K562 (cell line): ENCODE measurements at regions not wholly inside any gene's neighbourhood (a gene's known extent, or its start where the extent isn't known, plus 50 kb on each side); places are given as distances from the start of the nearest gene placed in this dataset.

Source experiments
- ATAC-seq: fragments of 200-7000 bp; cut with Tn5 transposase; 3 replicates; pipeline ENCODE4 v1.9.1; 2020; ENCODE audit warnings: moderate library complexity
- BruUV-seq: library from RNA; stranded (reverse); fragments of 400-500 nt; replicated peaks from 2 replicates; lab custom pipeline; 2021; lab: Mats Ljungman, UMichigan
- CTCF ChIA-PET: fragments of 300-600 bp; formaldehyde crosslinking; extraction: SDS; loops from one replicate; lab custom pipeline; 2021; ENCODE audit warnings: low intra/inter-chr PET ratio; lab: Yijun Ruan, JAX
- POLR2A ChIA-PET: fragments of 300-600, 350-650 bp; sonication (Branson Sonifier 250); formaldehyde crosslinking; extraction: SDS; loops from one replicate; lab custom pipeline; 2021; ENCODE audit warnings: antibody characterized with exemption, inconsistent platforms; lab: Yijun Ruan, JAX
- DNase-seq, 4 experiments: peaks; one replicate each; pipeline versions ENCODE4 v3.0.0 to v3.0.0-alpha.2; 2011 to 2018; ENCODE audit warnings: low spot score in 3 of 4, mixed read lengths in 3 of 4; ENCODE audit errors: extremely low read depth in 1 of 4
- FAIRE-seq: peaks from 2 replicates; lab custom pipeline; 2011; peaks lifted over from hg19 to GRCh38; lab: Jason Lieb, UNC
- H2AFZ ChIP-seq: 2 replicates; pipeline ENCODE4 v1.6.0; 2011; ENCODE audit warnings: low read depth, low read length, control low read depth, inconsistent platforms
- H3K27ac ChIP-seq: fragments of 200-600 bp; 3 replicates; pipeline ENCODE4 v1.8.0; 2011; ENCODE audit warnings: low read depth, mild to moderate bottlenecking, control low read depth, inconsistent platforms, low read length, moderate library complexity, mixed read lengths; ENCODE audit errors: extremely low read depth
- H3K27me3 ChIP-seq, 2 experiments: fragments of 300-600 bp in 1 of 2; 2 replicates in 1 of 2; 3 replicates in 1 of 2; pipeline versions ENCODE4 v1.6.0 to v1.8.0; 2011; ENCODE audit warnings: inconsistent platforms in 2 of 2, low read length in 2 of 2, mild to moderate bottlenecking in 1 of 2, mixed read lengths in 1 of 2, moderate library complexity in 1 of 2; ENCODE audit not compliant: control insufficient read depth in 2 of 2, insufficient read depth in 2 of 2
- H3K36me3 ChIP-seq: fragments of 300-600 bp; 3 replicates; pipeline ENCODE4 v1.8.0; 2011; ENCODE audit warnings: mild to moderate bottlenecking, low read length, inconsistent platforms; ENCODE audit not compliant: control insufficient read depth, insufficient read depth
- H3K4me1 ChIP-seq, 2 experiments: fragments of 200-600 bp in 1 of 2; replicated peaks in 1 of 2; 2 replicates in 1 of 2; 3 replicates in 1 of 2; pipeline versions ENCODE4 v1.5.1 to v1.8.0; 2011; ENCODE audit warnings: inconsistent platforms in 2 of 2, low read length in 2 of 2, mild to moderate bottlenecking in 1 of 2, mixed read lengths in 1 of 2, moderate library complexity in 1 of 2; ENCODE audit not compliant: control insufficient read depth in 2 of 2, insufficient read depth in 2 of 2
- H3K4me2 ChIP-seq: 2 replicates; pipeline ENCODE4 v1.6.1; 2011; ENCODE audit warnings: low read length, control low read depth, inconsistent platforms, mixed read lengths; ENCODE audit not compliant: insufficient read depth
- H3K4me3 ChIP-seq: fragments of 200-600 bp; sonication (generic), shearing (Covaris generic); 2 replicates; pipeline ENCODE4 v1.5.1; 2016; ENCODE audit warnings: control low read depth, inconsistent platforms
- H3K79me2 ChIP-seq: fragments of 200-600 bp; 3 replicates; pipeline ENCODE4 v1.8.0; 2011; ENCODE audit warnings: low read length, inconsistent platforms; ENCODE audit not compliant: control insufficient read depth, insufficient read depth
- H3K9ac ChIP-seq, 2 experiments: 2 replicates each; pipeline versions ENCODE4 v1.6.0 to v1.6.1; 2011; ENCODE audit warnings: low read depth in 2 of 2, low read length in 2 of 2, control low read depth in 1 of 2, inconsistent platforms in 1 of 2, mild to moderate bottlenecking in 1 of 2, mixed read lengths in 1 of 2; ENCODE audit not compliant: insufficient read depth in 1 of 2
- H3K9me1 ChIP-seq: one replicate; pipeline ENCODE4 v1.6.0; 2011; ENCODE audit warnings: inconsistent platforms, mild to moderate bottlenecking, low read length, moderate library complexity; ENCODE audit not compliant: control insufficient read depth, insufficient read depth
- H3K9me3 ChIP-seq: replicated peaks from 2 replicates; pipeline ENCODE4 v1.5.1; 2011; ENCODE audit warnings: low read depth, low read length, inconsistent platforms; ENCODE audit not compliant: control insufficient read depth, insufficient read depth
- H4K20me1 ChIP-seq: replicated peaks from 2 replicates; pipeline ENCODE4 v1.6.1; 2011; ENCODE audit warnings: low read length, inconsistent platforms, mixed read lengths; ENCODE audit not compliant: control insufficient read depth, insufficient read depth
- EP400 ChIP-seq: fragments of 450-650 bp; IDR thresholded peaks from 2 replicates; pipeline ENCODE4 v1.6.1; 2017; ENCODE audit warnings: antibody characterized with exemption, mild to moderate bottlenecking, moderate library complexity
- GABPB1 ChIP-seq: sonication (generic); formaldehyde crosslinking; IDR thresholded peaks from 2 replicates; pipeline ENCODE4 v1.8.0; 2022; ENCODE audit warnings: mild to moderate bottlenecking, missing genetic modification reagents
- SMC3 ChIP-seq: conservative IDR thresholded peaks from 2 replicates; pipeline ENCODE4 v1.6.1; 2011; ENCODE audit warnings: low read depth, low read length, improper control_type of control experiment; ENCODE audit not compliant: insufficient read depth
- ZNF644 ChIP-seq: fragments of 200-800 bp; sonication (Bioruptor generic); IDR thresholded peaks from 2 replicates; pipeline ENCODE4 v1.6.1; 2016; ENCODE audit warnings: low read depth, missing genetic modification characterization, missing compliant biosample characterization
- WGBS: fragments of 100-300 bp; shearing (Covaris generic); methylation state at CpG from one replicate; pipeline ENCODE4 v1.1.6; 2016; ENCODE audit warnings: low coverage, mixed read lengths; ENCODE audit not compliant: insufficient coverage; ENCODE audit errors: missing lambda C conversion rate; 5-methylcytosine and 5-hydroxymethylcytosine counted together
- in situ Hi-C: fragments of 300-500 bp; cut with MboI; formaldehyde crosslinking; loops from 4 replicates; pipeline ENCODE4 v1.15.0; 2018; ENCODE audit warnings: inconsistent platforms, mixed read lengths
- intact Hi-C: fragments of 100-400 bp; cut with micrococcal nuclease; formaldehyde crosslinking; loops from 2 replicates; pipeline ENCODE4 v1.14.2; 2022
- TF ChIP-seq, protein P1 (sequence below): fragments of 450-650 bp; formaldehyde crosslinking; IDR thresholded peaks from 2 replicates; pipeline ENCODE4 v1.4.0; 2020; ENCODE audit warnings: mild to moderate bottlenecking, moderate library complexity
- TF ChIP-seq, protein P2 (sequence below): fragments of 250-450 bp; sonication (Bioruptor Pico); IDR thresholded peaks from 2 replicates; pipeline ENCODE4 v1.9.0; 2021; ENCODE audit warnings: mild to moderate bottlenecking
- TF ChIP-seq, protein P3 (sequence below): fragments of 450-650 bp; formaldehyde crosslinking; IDR thresholded peaks from 2 replicates; pipeline ENCODE4 v1.4.0; 2020; ENCODE audit warnings: mild to moderate bottlenecking, moderate library complexity
- TF ChIP-seq, protein P4 (sequence below): fragments of 450-650 bp; IDR thresholded peaks from 2 replicates; pipeline ENCODE4 v1.6.1; 2017; ENCODE audit warnings: antibody characterized with exemption

DNA sequence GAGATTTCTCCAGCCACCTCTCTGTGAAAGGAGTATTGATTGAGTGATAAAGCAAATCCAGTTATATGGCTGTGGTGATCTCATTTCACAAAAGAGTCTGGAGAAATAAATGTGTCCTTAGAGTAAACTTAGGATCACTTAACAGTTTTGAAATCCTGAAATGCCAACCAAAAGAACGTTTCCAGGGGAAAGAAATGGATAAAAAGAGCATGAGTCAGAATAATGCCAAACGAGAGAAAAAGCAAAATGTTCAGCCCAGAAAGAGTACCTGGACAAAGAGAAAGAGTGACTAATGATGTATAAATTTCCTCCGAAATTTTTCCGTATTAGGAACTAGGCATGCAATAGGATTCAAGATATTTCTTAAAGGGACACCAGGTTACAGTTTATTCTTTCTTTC lies 463.1 kb upstream of the CDH10 start:
- no peaks in the 10 kb centered on the region for H3K27me3 ChIP-seq
- no peak overlapping the region for H2AFZ ChIP-seq
- H3K79me2 ChIP-seq, result no peaks in the 10 kb centered on the region
- no peaks in the 10 kb centered on the region for H4K20me1 ChIP-seq
- H3K4me1 ChIP-seq, result no peaks in the 10 kb centered on the region
- WGBS, result 0% methylated on average over 4 of the region's 4 CpGs
- TF ChIP-seq EP400 (no peak), SMC3 (no peak), GABPB1 (CRISPR knock-in tag) (no peak), ZNF644 (tag) (no peak)
- TF ChIP-seq, protein P1, sequence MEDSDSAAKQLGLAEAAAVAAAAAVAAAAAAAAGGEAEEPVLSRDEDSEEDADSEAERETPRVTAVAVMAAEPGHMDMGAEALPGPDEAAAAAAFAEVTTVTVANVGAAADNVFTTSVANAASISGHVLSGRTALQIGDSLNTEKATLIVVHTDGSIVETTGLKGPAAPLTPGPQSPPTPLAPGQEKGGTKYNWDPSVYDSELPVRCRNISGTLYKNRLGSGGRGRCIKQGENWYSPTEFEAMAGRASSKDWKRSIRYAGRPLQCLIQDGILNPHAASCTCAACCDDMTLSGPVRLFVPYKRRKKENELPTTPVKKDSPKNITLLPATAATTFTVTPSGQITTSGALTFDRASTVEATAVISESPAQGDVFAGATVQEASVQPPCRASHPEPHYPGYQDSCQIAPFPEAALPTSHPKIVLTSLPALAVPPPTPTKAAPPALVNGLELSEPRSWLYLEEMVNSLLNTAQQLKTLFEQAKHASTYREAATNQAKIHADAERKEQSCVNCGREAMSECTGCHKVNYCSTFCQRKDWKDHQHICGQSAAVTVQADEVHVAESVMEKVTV (CRISPR knock-in tag), result no peak
- TF ChIP-seq, protein P2, sequence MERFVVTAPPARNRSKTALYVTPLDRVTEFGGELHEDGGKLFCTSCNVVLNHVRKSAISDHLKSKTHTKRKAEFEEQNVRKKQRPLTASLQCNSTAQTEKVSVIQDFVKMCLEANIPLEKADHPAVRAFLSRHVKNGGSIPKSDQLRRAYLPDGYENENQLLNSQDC, result no peak
- TF ChIP-seq, protein P3, sequence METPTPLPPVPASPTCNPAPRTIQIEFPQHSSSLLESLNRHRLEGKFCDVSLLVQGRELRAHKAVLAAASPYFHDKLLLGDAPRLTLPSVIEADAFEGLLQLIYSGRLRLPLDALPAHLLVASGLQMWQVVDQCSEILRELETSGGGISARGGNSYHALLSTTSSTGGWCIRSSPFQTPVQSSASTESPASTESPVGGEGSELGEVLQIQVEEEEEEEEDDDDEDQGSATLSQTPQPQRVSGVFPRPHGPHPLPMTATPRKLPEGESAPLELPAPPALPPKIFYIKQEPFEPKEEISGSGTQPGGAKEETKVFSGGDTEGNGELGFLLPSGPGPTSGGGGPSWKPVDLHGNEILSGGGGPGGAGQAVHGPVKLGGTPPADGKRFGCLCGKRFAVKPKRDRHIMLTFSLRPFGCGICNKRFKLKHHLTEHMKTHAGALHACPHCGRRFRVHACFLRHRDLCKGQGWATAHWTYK (CRISPR knock-in tag), result no peak
- TF ChIP-seq, protein P4, sequence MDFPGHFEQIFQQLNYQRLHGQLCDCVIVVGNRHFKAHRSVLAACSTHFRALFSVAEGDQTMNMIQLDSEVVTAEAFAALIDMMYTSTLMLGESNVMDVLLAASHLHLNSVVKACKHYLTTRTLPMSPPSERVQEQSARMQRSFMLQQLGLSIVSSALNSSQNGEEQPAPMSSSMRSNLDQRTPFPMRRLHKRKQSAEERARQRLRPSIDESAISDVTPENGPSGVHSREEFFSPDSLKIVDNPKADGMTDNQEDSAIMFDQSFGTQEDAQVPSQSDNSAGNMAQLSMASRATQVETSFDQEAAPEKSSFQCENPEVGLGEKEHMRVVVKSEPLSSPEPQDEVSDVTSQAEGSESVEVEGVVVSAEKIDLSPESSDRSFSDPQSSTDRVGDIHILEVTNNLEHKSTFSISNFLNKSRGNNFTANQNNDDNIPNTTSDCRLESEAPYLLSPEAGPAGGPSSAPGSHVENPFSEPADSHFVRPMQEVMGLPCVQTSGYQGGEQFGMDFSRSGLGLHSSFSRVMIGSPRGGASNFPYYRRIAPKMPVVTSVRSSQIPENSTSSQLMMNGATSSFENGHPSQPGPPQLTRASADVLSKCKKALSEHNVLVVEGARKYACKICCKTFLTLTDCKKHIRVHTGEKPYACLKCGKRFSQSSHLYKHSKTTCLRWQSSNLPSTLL, result no peak
- TF ChIP-seq, all 486 proteins: peak for 0
- intact Hi-C loops (no loop called here), in situ Hi-C loops (no loop called here)
- no peak for ATAC-seq
- Histone ChIP-seq H3K27ac (no peak overlapping the region), H3K9me1 (no peaks in the 10 kb centered on the region), H3K4me2 (no peak overlapping the region), H3K36me3 (no peaks in the 10 kb centered on the region), H3K9me3 (no peaks in the 10 kb centered on the region), H3K4me3 (no peak overlapping the region), H3K9ac (no peak overlapping the region)
- BruUV-seq, result no TSS peak
- ChIA-PET CTCF (no interaction called here), POLR2A (no interaction called here)
- FAIRE-seq, result no peak
- DNase-seq, result no peak
